A673 (cell line): ENCODE measurements at regions not wholly inside any gene's neighbourhood (a gene's known extent, or its start where the extent isn't known, plus 50 kb on each side); places are given as distances from the start of the nearest gene placed in this dataset.

Experiments
- BruUV-seq: library from RNA; stranded (reverse); fragments of 400-500 nt; replicated peaks from 2 replicates; lab custom pipeline; 2021; lab: Mats Ljungman, UMichigan
- CTCF ChIA-PET: fragments of 300-600 bp; sonication (Branson Sonifier 250); formaldehyde crosslinking; loops from one replicate; lab custom pipeline; 2022; ENCODE audit warnings: antibody characterized with exemption; lab: Charles Lee
- POLR2A ChIA-PET: fragments of 300-600 bp; sonication (Branson Sonifier 250); formaldehyde crosslinking; loops from one replicate; lab custom pipeline; 2022; ENCODE audit warnings: antibody characterized with exemption; ENCODE audit not compliant: low non-redundant PET; lab: Charles Lee
- DNase-seq: peaks from one replicate; pipeline ENCODE4 v3.0.0-alpha.2; 2015; ENCODE audit warnings: low spot score
- H3K27ac ChIP-seq: fragments of 200-600 bp; sonication (generic); 2 replicates; pipeline ENCODE4 v1.5.1; 2016; ENCODE audit warnings: mixed run types, low read depth, mild to moderate bottlenecking, mixed read lengths, antibody characterized with exemption, low read length; ENCODE audit not compliant: poor library complexity, severe bottlenecking
- H3K27me3 ChIP-seq: fragments of 200-600 bp; sonication (generic); replicated peaks from 2 replicates; pipeline ENCODE4 v1.6.1; 2017; ENCODE audit warnings: mixed run types, low read depth, mild to moderate bottlenecking, mixed read lengths, antibody characterized with exemption, low read length; ENCODE audit not compliant: insufficient read depth, poor library complexity
- H3K36me3 ChIP-seq: fragments of 200-600 bp; sonication (generic); 2 replicates; pipeline ENCODE4 v1.6.1; 2016; ENCODE audit warnings: mixed run types, mild to moderate bottlenecking, mixed read lengths, antibody characterized with exemption, low read length; ENCODE audit not compliant: insufficient read depth, poor library complexity, severe bottlenecking
- H3K4me1 ChIP-seq: fragments of 200-600 bp; sonication (generic); 2 replicates; pipeline ENCODE4 v1.6.1; 2017; ENCODE audit warnings: mixed run types, mild to moderate bottlenecking, mixed read lengths, antibody characterized with exemption, low read length; ENCODE audit not compliant: insufficient read depth, poor library complexity, severe bottlenecking
- H3K4me3 ChIP-seq: fragments of 200-600 bp; sonication (generic); 2 replicates; pipeline ENCODE4 v1.5.1; 2016; ENCODE audit warnings: low read depth, mixed run types, mild to moderate bottlenecking, mixed read lengths, low read length; ENCODE audit not compliant: poor library complexity, severe bottlenecking
- H3K9me3 ChIP-seq: fragments of 200-600 bp; sonication (generic); 2 replicates; pipeline ENCODE4 v1.6.1; 2016; ENCODE audit warnings: mixed run types, low read depth, mild to moderate bottlenecking, mixed read lengths, antibody characterized with exemption, low read length; ENCODE audit not compliant: poor library complexity, severe bottlenecking
- CTCF ChIP-seq: fragments of 300-800, 200-600 bp; sonication (generic); conservative IDR thresholded peaks from 2 replicates; pipeline ENCODE4 v1.5.1; 2017; ENCODE audit warnings: low read depth, mild to moderate bottlenecking, antibody characterized with exemption, low read length, moderate library complexity, mixed read lengths
- EZH2 ChIP-seq: fragments of 200-600 bp; sonication (generic); IDR thresholded peaks from 2 replicates; pipeline ENCODE4 v1.6.1; 2017; ENCODE audit warnings: borderline replicate concordance, low read depth, mild to moderate bottlenecking, mixed read lengths, antibody characterized with exemption, low read length; ENCODE audit not compliant: poor library complexity, severe bottlenecking
- intact Hi-C: fragments of 100-400 bp; cut with micrococcal nuclease; formaldehyde crosslinking; loops from one replicate; pipeline ENCODE4 v1.10.0; 2022; ENCODE audit not compliant: unreplicated experiment

DNA sequence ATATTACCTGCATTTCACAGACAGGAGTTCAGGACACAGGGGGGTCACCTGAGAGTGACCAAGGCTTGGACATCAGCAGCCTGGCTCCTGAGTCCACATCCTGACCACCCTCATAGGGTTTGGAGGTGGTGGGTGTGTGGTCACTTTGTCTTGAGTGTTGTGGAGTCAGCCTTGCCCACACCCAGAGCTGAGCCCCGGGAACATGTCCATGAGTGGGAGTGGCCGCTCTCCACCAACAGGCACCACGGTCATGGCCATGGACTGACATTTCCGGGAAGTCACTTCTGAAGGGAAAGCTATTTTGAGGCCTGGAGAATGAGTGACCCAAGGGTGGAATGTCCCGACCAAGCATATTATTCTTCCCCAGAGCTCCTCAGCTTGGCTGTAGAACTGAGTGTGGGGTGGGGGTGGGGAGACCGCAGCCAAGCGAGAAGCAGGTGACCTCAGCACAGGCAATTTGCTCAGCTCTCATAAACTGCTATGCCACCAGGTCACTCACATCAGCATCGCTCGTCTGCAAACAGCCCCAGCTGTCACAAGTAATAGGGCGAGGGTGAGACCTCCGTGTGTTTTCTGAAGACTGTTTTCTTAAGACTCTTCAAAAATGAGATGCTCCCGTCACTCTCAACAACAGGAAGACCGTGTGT lies 348.6 kb upstream of the CDH4 start:
- Histone ChIP-seq H3K9me3 (no peaks in the 10 kb centered on the region), H3K27ac (no peak overlapping the region), H3K4me1 (no peaks in the 10 kb centered on the region), H3K36me3 (no peaks in the 10 kb centered on the region), H3K4me3 (no peak overlapping the region), H3K27me3 (peaks cover 9% of the 10 kb centered on the region)
- no peak for TF ChIP-seq CTCF
- no peak for TF ChIP-seq EZH2
- CTCF ChIA-PET, result no interaction called here
- POLR2A ChIA-PET, result no interaction called here
- intact Hi-C loops, result no loop called here
- no peak for DNase-seq
- BruUV-seq, result no TSS peak

DNA sequence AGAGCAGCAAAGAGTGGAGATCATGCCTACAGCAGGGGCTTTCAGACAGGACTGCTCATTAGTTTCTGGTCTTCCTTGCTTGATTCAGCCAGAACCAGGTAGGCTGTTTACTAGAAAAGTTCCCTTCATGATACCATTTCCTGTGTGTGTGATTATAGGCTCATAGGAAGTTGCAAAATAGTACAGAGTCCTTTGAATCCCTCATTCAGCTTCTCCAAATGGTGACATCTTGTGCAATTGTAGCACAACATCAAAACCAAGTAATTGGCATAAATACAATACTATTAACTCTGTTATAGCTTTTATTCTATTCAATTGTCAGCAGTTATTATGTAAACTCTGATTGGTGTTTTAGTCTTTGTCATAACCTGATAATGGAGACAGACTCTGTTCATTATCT lies 347.3 kb upstream of the CDH4 start:
- no TSS peak for BruUV-seq
- peaks cover 5% of the 10 kb centered on the region for H3K27me3 ChIP-seq
- TF ChIP-seq EZH2, result no peak
- no peak for TF ChIP-seq CTCF
- H3K4me3 ChIP-seq, result no peak overlapping the region
- no peak for DNase-seq
- H3K9me3 ChIP-seq, result no peaks in the 10 kb centered on the region
- ChIA-PET CTCF (no interaction called here), POLR2A (no interaction called here)
- no peak overlapping the region for H3K27ac ChIP-seq
- no peaks in the 10 kb centered on the region for H3K4me1 ChIP-seq
- intact Hi-C loops, result no loop called here
- H3K36me3 ChIP-seq, result no peaks in the 10 kb centered on the region

DNA sequence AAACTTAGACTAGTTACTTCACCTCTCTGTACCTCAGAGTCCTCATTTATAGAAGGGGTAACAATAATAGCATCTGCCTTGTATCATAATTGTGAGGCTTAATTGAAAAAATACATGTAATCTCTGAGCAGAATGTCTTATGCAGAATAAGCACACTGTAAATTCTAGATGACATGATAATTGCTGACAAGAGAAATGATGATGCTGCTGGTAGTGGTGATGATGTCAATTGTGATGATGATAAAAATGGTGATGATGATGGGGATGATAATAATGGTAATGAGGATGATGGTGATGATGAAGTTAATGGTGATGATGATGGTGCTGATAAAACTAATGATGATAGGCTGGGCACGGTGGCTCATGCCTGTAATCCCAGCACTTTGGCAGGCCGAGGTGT lies 346.1 kb upstream of the CDH4 start:
- POLR2A ChIA-PET, result no interaction called here

More for the DNA sequence above, 346.1 kb upstream of the CDH4 start:
- no peak overlapping the region for H3K4me3 ChIP-seq
- intact Hi-C loops, result no loop called here
- CTCF ChIA-PET, result no interaction called here
- no peak for TF ChIP-seq CTCF
- TF ChIP-seq EZH2, result no peak
- H3K4me1 ChIP-seq, result no peaks in the 10 kb centered on the region
- no peaks in the 10 kb centered on the region for H3K36me3 ChIP-seq
- H3K27me3 ChIP-seq, result peaks cover 2% of the 10 kb centered on the region
- DNase-seq, result no peak
- BruUV-seq, result no TSS peak
- H3K27ac ChIP-seq, result no peak overlapping the region
- no peaks in the 10 kb centered on the region for H3K9me3 ChIP-seq
